ENCODE measurements at regions not wholly inside any gene's neighbourhood (a gene's known extent, or its start where the extent isn't known, plus 50 kb on each side); places are given as distances from the start of the nearest gene placed in this dataset.
"Not testable (repeated sequence)": the region's sequence is repeated elsewhere in the genome, so short reads cannot be mapped to it uniquely, and the experiment has no call there.

DNA sequence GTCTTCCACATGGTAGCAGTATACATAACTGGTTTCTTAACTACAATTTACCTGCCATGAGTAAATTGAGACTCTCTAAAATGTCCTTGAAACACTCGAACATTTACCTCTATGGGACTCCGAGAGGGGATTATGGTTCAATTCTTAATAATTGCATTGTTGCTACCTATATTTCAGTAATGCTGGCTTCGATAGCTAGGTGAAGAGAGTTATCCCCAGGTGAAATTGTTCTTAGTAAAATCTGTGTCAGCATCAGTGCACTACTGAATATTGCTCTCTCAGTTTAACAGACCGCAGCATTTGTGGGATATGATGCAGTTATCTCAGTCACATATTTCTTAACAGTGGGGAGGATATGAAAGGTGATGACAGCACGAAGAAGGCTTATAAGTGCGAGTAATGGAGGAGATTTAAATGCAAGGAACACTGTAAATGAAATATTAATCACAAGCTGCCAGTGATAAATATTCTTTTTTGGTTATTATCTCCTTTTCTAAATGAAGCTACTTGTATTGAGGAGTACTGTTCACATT, 801.9 kb downstream of the BRINP3 start:
- no peaks in the 10 kb centered on the region for H3K36me3 Mint-ChIP-seq (ENCODE audit: low read depth)
- no peaks in the 10 kb centered on the region for H3K27me3 Mint-ChIP-seq
- no peaks in the 10 kb centered on the region for H3K4me1 Mint-ChIP-seq
- no peaks in the 10 kb centered on the region for H3K9me3 ChIP-seq (ENCODE audit: control insufficient read depth, low read length, poor library complexity, severe bottlenecking)
- ATAC-seq: no peak
- H3K27ac Mint-ChIP-seq: no peak overlapping the region
- DNase-seq: no peak
- H3K4me3 Mint-ChIP-seq: no peak overlapping the region

GRCh38 chr1:189678779-189679178, 798.9 kb downstream of the BRINP3 start:
- no peak overlapping the region for H3K27ac Mint-ChIP-seq
- H3K36me3 Mint-ChIP-seq (ENCODE audit: low read depth): no peaks in the 10 kb centered on the region
- H3K4me1 Mint-ChIP-seq: no peaks in the 10 kb centered on the region
- H3K4me3 Mint-ChIP-seq: no peak overlapping the region
- no peak for ATAC-seq
- DNase-seq: no peak
- H3K27me3 Mint-ChIP-seq: no peaks in the 10 kb centered on the region
- no peaks in the 10 kb centered on the region for H3K9me3 ChIP-seq (ENCODE audit: control insufficient read depth, low read length, poor library complexity, severe bottlenecking)

- H3K27me3 Mint-ChIP-seq: no peaks in the 10 kb centered on the region
- no peak overlapping the region for H3K4me3 Mint-ChIP-seq
- H3K9me3 ChIP-seq (ENCODE audit: control insufficient read depth, low read length, poor library complexity, severe bottlenecking): no peaks in the 10 kb centered on the region
- H3K4me1 Mint-ChIP-seq: no peaks in the 10 kb centered on the region
- no peak overlapping the region for H3K27ac Mint-ChIP-seq
- ATAC-seq: no peak
- DNase-seq: no peak
- no peaks in the 10 kb centered on the region for H3K36me3 Mint-ChIP-seq (ENCODE audit: low read depth)
Measured at GRCh38 chr1:189681252-189681919, 796.3 kb downstream of the BRINP3 start.

DNA sequence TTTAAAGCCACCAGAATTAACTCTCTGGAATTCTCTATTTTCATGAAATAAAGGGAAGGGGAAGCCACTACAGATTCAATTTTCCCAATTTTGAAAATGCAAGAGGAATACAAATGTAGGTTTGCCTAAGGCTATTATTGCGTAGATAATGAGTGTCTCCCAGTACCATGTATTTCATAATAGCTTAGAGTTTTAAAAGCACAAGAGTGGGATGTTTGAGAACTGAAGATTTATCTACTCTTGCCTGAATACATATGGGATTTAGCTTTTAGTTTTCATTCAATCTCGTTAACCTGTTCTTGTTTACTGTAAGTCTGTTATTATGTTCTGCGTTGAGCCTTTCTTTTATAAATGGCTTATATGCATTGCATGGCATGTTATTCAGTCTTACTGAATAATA, 795.1 kb downstream of the BRINP3 start:
- H3K4me1 Mint-ChIP-seq: no peaks in the 10 kb centered on the region
- H3K36me3 Mint-ChIP-seq (ENCODE audit: low read depth): no peaks in the 10 kb centered on the region
- H3K27ac Mint-ChIP-seq: no peak overlapping the region
- H3K27me3 Mint-ChIP-seq: no peaks in the 10 kb centered on the region
- H3K4me3 Mint-ChIP-seq: no peak overlapping the region
- no peak for DNase-seq
- no peaks in the 10 kb centered on the region for H3K9me3 ChIP-seq (ENCODE audit: control insufficient read depth, low read length, poor library complexity, severe bottlenecking)
- ATAC-seq: no peak

GRCh38 chr1:189686288-189686687, 791.4 kb downstream of the BRINP3 start:
- H3K27me3 Mint-ChIP-seq: no peaks in the 10 kb centered on the region
- no peak overlapping the region for H3K4me3 Mint-ChIP-seq
- H3K27ac Mint-ChIP-seq: no peak overlapping the region
- H3K4me1 Mint-ChIP-seq: no peaks in the 10 kb centered on the region
- no peaks in the 10 kb centered on the region for H3K36me3 Mint-ChIP-seq (ENCODE audit: low read depth)
- DNase-seq (no peak), ATAC-seq (no peak)
- H3K9me3 ChIP-seq (ENCODE audit: control insufficient read depth, low read length, poor library complexity, severe bottlenecking): no peaks in the 10 kb centered on the region

DNA sequence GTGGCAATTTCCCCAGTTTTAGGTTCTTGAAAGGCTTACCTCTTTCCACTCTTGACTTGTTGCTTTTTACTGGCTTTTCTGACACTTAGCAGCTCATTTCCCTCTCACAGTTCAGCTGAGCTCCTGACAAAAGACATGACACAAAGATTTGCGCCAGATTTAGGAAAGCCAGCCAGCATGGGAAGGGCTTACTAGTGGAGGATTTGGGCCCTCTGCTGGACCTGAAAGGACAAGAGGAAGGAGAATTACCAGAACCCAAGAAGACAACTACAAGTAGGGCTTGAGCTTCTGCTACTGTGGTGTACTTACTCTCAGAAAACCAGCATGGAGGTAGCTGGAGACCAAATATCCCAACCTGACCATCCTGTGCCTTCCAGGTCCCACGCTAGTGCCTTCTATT, 784.5 kb downstream of the BRINP3 start:
- no peaks in the 10 kb centered on the region for H3K9me3 ChIP-seq (ENCODE audit: control insufficient read depth, low read length, poor library complexity, severe bottlenecking)
- Mint-ChIP-seq H3K27ac (no peak overlapping the region), H3K27me3 (no peaks in the 10 kb centered on the region), H3K36me3 (ENCODE audit: low read depth) (no peaks in the 10 kb centered on the region), H3K4me3 (no peak overlapping the region), H3K4me1 (no peaks in the 10 kb centered on the region)
- ATAC-seq: no peak
- DNase-seq: no peak

DNA sequence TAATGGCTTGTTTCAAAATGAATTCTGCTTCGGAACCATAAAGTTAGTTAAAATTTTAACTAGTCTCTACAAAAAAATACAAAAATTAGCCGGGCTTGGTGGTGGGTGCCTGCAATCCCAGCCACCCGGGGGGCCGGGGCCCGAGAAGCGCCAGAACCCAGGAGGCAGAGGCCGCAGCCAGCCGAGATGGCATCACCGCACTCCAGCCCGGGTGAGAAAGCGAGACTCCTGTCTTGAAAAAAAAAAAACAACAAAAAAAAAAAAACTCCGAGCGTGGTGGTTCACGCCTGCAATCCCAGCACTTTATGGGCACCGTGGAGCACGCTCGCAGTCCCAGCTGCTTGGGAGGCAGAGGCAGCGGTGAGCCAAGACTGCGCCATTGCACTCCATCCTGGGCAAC, 781.4 kb downstream of the BRINP3 start:
- H3K4me3 Mint-ChIP-seq: no peak overlapping the region
- H3K4me1 Mint-ChIP-seq: no peaks in the 10 kb centered on the region
- H3K27me3 Mint-ChIP-seq: no peaks in the 10 kb centered on the region
- H3K27ac Mint-ChIP-seq: no peak overlapping the region
- ATAC-seq: no peak
- no peaks in the 10 kb centered on the region for H3K9me3 ChIP-seq (ENCODE audit: control insufficient read depth, low read length, poor library complexity, severe bottlenecking)
- no peak for DNase-seq
- H3K36me3 Mint-ChIP-seq (ENCODE audit: low read depth): no peaks in the 10 kb centered on the region

- no peaks in the 10 kb centered on the region for H3K9me3 ChIP-seq (ENCODE audit: control insufficient read depth, low read length, poor library complexity, severe bottlenecking)
- no peak for DNase-seq
- H3K4me3 Mint-ChIP-seq: no peak overlapping the region
- H3K27ac Mint-ChIP-seq: no peak overlapping the region
- H3K36me3 Mint-ChIP-seq (ENCODE audit: low read depth): no peaks in the 10 kb centered on the region
- no peaks in the 10 kb centered on the region for H3K4me1 Mint-ChIP-seq
- no peak for ATAC-seq
- no peaks in the 10 kb centered on the region for H3K27me3 Mint-ChIP-seq
Measured at GRCh38 chr1:189697113-189697512, 780.6 kb downstream of the BRINP3 start.

DNA sequence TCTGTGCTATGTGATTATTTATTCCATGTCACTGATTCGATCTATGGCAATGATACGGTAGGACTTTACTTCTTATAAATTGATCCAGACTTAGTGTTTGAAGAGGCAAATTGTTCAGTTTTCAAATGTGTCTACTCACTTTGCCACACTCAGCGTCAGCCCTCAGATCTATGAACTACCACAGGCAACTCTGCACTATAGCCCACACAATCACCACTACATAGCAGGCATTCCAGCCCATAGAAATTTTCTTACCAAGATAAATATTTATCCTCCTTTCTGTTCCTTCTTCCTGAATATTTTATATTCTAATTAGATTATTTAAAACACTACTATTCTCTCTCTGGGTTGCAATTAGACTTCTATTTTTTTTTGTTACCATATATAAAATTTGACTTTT, 776.1 kb downstream of the BRINP3 start:
- no peaks in the 10 kb centered on the region for H3K9me3 ChIP-seq (ENCODE audit: control insufficient read depth, low read length, poor library complexity, severe bottlenecking)
- Mint-ChIP-seq H3K4me1 (no peaks in the 10 kb centered on the region), H3K4me3 (no peak overlapping the region), H3K27me3 (no peaks in the 10 kb centered on the region), H3K36me3 (ENCODE audit: low read depth) (no peaks in the 10 kb centered on the region), H3K27ac (no peak overlapping the region)
- DNase-seq (no peak), ATAC-seq (no peak)

GRCh38 chr1:189706594-189706993, 771.1 kb downstream of the BRINP3 start:
- DNase-seq: no peak
- H3K4me3 Mint-ChIP-seq: no peak overlapping the region
- no peak overlapping the region for H3K27ac Mint-ChIP-seq
- H3K4me1 Mint-ChIP-seq: no peaks in the 10 kb centered on the region
- no peaks in the 10 kb centered on the region for H3K9me3 ChIP-seq (ENCODE audit: control insufficient read depth, low read length, poor library complexity, severe bottlenecking)
- no peaks in the 10 kb centered on the region for H3K27me3 Mint-ChIP-seq
- no peak for ATAC-seq
- no peaks in the 10 kb centered on the region for H3K36me3 Mint-ChIP-seq (ENCODE audit: low read depth)

DNA sequence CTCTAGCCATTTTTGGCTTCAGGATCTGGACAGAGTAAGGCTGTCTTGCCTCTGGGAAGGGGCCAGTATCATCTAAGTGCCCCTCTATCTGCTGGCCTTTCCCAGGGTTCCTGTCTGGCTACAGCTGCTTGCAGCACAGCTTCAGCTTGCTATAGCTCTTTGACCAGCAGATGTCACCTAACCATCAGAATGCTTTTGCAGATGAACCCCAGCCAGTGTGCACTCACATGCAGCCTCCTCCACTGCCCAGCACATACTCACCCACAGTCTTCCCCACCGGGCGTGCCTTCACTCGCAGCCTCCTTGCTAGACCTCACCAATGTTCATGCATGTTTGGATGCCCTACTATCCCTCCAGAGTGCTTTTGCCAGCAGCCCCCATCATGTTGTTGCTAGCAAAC, 769.0 kb downstream of the BRINP3 start:
- Mint-ChIP-seq H3K27me3 (no peaks in the 10 kb centered on the region), H3K27ac (no peak overlapping the region), H3K4me3 (no peak overlapping the region), H3K4me1 (no peaks in the 10 kb centered on the region), H3K36me3 (ENCODE audit: low read depth) (no peaks in the 10 kb centered on the region)
- DNase-seq: no peak
- no peak for ATAC-seq
- no peaks in the 10 kb centered on the region for H3K9me3 ChIP-seq (ENCODE audit: control insufficient read depth, low read length, poor library complexity, severe bottlenecking)

GRCh38 chr1:189718147-189718795, 759.4 kb downstream of the BRINP3 start:
- H3K4me3 Mint-ChIP-seq; H3K27ac Mint-ChIP-seq; H3K9me3 ChIP-seq (ENCODE audit: control insufficient read depth, low read length, poor library complexity, severe bottlenecking); H3K27me3 Mint-ChIP-seq; H3K4me1 Mint-ChIP-seq; ATAC-seq; H3K36me3 Mint-ChIP-seq (ENCODE audit: low read depth); DNase-seq: not testable (repeated sequence)

- no peaks in the 10 kb centered on the region for H3K27me3 Mint-ChIP-seq
- ATAC-seq: no peak
- no peak overlapping the region for H3K27ac Mint-ChIP-seq
- H3K4me1 Mint-ChIP-seq: no peaks in the 10 kb centered on the region
- H3K9me3 ChIP-seq (ENCODE audit: control insufficient read depth, low read length, poor library complexity, severe bottlenecking): no peaks in the 10 kb centered on the region
- DNase-seq: no peak
- H3K4me3 Mint-ChIP-seq: no peak overlapping the region
- H3K36me3 Mint-ChIP-seq (ENCODE audit: low read depth): no peaks in the 10 kb centered on the region
Measured at GRCh38 chr1:189726806-189727205, 750.9 kb downstream of the BRINP3 start.

GRCh38 chr1:189751311-189751710, 726.4 kb downstream of the BRINP3 start:
- Mint-ChIP-seq H3K4me3 (no peak overlapping the region), H3K27ac (no peak overlapping the region), H3K27me3 (no peaks in the 10 kb centered on the region), H3K4me1 (no peaks in the 10 kb centered on the region), H3K36me3 (ENCODE audit: low read depth) (peaks cover 2% of the 10 kb centered on the region)
- DNase-seq (no peak), ATAC-seq (no peak)
- H3K9me3 ChIP-seq (ENCODE audit: control insufficient read depth, low read length, poor library complexity, severe bottlenecking): no peaks in the 10 kb centered on the region

All from T-helper 17 cell (primary cell).